Smooth muscle cell (in vitro differentiated cells): ENCODE measurements at regions not wholly inside any gene's neighbourhood (a gene's known extent, or its start where the extent isn't known, plus 50 kb on each side); places are given as distances from the start of the nearest gene placed in this dataset.

Experiments used
- DNase-seq: peaks from one replicate; lab custom pipeline; 2025; ENCODE audit not compliant: unreplicated experiment; lab: John Stamatoyannopoulos, UW
- H2AFZ ChIP-seq: fragments of 200-600 bp; sonication (generic); 2 replicates; pipeline ENCODE4 v1.6.0; 2016; ENCODE audit warnings: antibody characterized with exemption, low read depth, mild to moderate bottlenecking
- H3F3A ChIP-seq: fragments of 200-600 bp; sonication (generic); 2 replicates; pipeline ENCODE4 v1.6.0; 2017; ENCODE audit warnings: antibody characterized with exemption, low read depth
- H3K27ac ChIP-seq: fragments of 200-600 bp; sonication (generic); 2 replicates; pipeline ENCODE4 v1.5.1; 2016; ENCODE audit warnings: low read depth, mild to moderate bottlenecking
- H3K27me3 ChIP-seq: fragments of 200-600 bp; sonication (generic); 2 replicates; pipeline ENCODE4 v1.6.1; 2016; ENCODE audit warnings: low read depth, mild to moderate bottlenecking
- H3K36me3 ChIP-seq: fragments of 200-600 bp; sonication (generic); 2 replicates; pipeline ENCODE4 v1.5.1; 2016; ENCODE audit warnings: low read depth
- H3K4me1 ChIP-seq: fragments of 200-600 bp; sonication (generic); 2 replicates; pipeline ENCODE4 v1.5.1; 2016; ENCODE audit warnings: low read depth
- H3K4me2 ChIP-seq: fragments of 200-600 bp; sonication (generic); 2 replicates; pipeline ENCODE4 v1.6.0; 2016; ENCODE audit warnings: mild to moderate bottlenecking
- H3K4me3 ChIP-seq: fragments of 200-600 bp; sonication (generic); 2 replicates; pipeline ENCODE4 v1.5.1; 2016; ENCODE audit warnings: mild to moderate bottlenecking
- H3K79me2 ChIP-seq: fragments of 200-600 bp; sonication (generic); 2 replicates; pipeline ENCODE4 v1.6.0; 2016; ENCODE audit warnings: low read depth, mild to moderate bottlenecking
- H3K9ac ChIP-seq: fragments of 200-600 bp; sonication (generic); 2 replicates; pipeline ENCODE4 v1.6.0; 2016; ENCODE audit warnings: low read depth
- H3K9me3 ChIP-seq: fragments of 200-600 bp; sonication (generic); replicated peaks from 2 replicates; pipeline ENCODE4 v1.5.1; 2016; ENCODE audit warnings: low read depth
- H4K20me1 ChIP-seq: fragments of 200-600 bp; sonication (generic); 2 replicates; pipeline ENCODE4 v1.6.0; 2016; ENCODE audit warnings: low read depth
- CTCF ChIP-seq: fragments of 200-600 bp; sonication (generic); IDR thresholded peaks from 2 replicates; pipeline ENCODE4 v1.5.1; 2017; ENCODE audit warnings: borderline replicate concordance, mild to moderate bottlenecking, antibody characterized with exemption; ENCODE audit not compliant: insufficient read depth, poor library complexity, severe bottlenecking
- WGBS: methylation state at CpG from one replicate; pipeline ENCODE4 v1.1.7; 2016; ENCODE audit warnings: low lambda C conversion rate; 5-methylcytosine and 5-hydroxymethylcytosine counted together

GRCh38 chr13:39110518-39111097 is 72.4 kb downstream of the NHLRC3 start:
- Histone ChIP-seq H3K4me3 (no peak overlapping the region), H3K79me2 (no peaks in the 10 kb centered on the region), H3K27me3 (no peaks in the 10 kb centered on the region), H3F3A (no peaks in the 10 kb centered on the region), H3K9ac (no peak overlapping the region), H3K4me1 (no peaks in the 10 kb centered on the region), H3K27ac (no peak overlapping the region), H2AFZ (no peak overlapping the region), H4K20me1 (no peaks in the 10 kb centered on the region), H3K9me3 (no peaks in the 10 kb centered on the region), H3K36me3 (no peaks in the 10 kb centered on the region), H3K4me2 (no peak overlapping the region)
- DNase-seq = no peak
- 95% methylated on average over 2 of the region's 2 CpGs for WGBS
- no peak for TF ChIP-seq CTCF

- Histone ChIP-seq H3K4me2 (no peak overlapping the region), H3K79me2 (no peaks in the 10 kb centered on the region), H2AFZ (no peak overlapping the region), H3K27me3 (no peaks in the 10 kb centered on the region), H3K9me3 (no peaks in the 10 kb centered on the region), H3K4me1 (no peaks in the 10 kb centered on the region), H3K9ac (no peak overlapping the region), H3F3A (no peaks in the 10 kb centered on the region), H3K4me3 (no peak overlapping the region), H3K27ac (no peak overlapping the region), H4K20me1 (no peaks in the 10 kb centered on the region), H3K36me3 (no peaks in the 10 kb centered on the region)
- WGBS = 0% methylated on average over 2 of the region's 2 CpGs
- no peak for DNase-seq
- TF ChIP-seq CTCF = no peak
Measured at GRCh38 chr13:39111145-39111544, 72.9 kb downstream of the NHLRC3 start.

GRCh38 chr13:39119422-39119821 is 81.2 kb downstream of the NHLRC3 start:
- no peak overlapping the region for H3K9ac ChIP-seq
- 90% methylated on average over 1 of the region's 1 CpG for WGBS
- H2AFZ ChIP-seq = no peak overlapping the region
- H3K4me3 ChIP-seq = no peak overlapping the region
- no peaks in the 10 kb centered on the region for H3K9me3 ChIP-seq
- H3F3A ChIP-seq = no peaks in the 10 kb centered on the region
- DNase-seq = no peak
- H3K27me3 ChIP-seq = no peaks in the 10 kb centered on the region
- H3K4me2 ChIP-seq = no peak overlapping the region
- no peak for TF ChIP-seq CTCF
- no peaks in the 10 kb centered on the region for H3K36me3 ChIP-seq
- H3K4me1 ChIP-seq = no peaks in the 10 kb centered on the region
- H4K20me1 ChIP-seq = no peaks in the 10 kb centered on the region
- H3K27ac ChIP-seq = no peak overlapping the region
- H3K79me2 ChIP-seq = no peaks in the 10 kb centered on the region

- Histone ChIP-seq H3K27ac (no peak overlapping the region), H3K36me3 (no peaks in the 10 kb centered on the region), H3K4me1 (no peaks in the 10 kb centered on the region), H4K20me1 (no peaks in the 10 kb centered on the region), H3K9ac (no peak overlapping the region), H3K27me3 (no peaks in the 10 kb centered on the region), H3K4me2 (no peak overlapping the region), H3K4me3 (no peak overlapping the region), H2AFZ (no peak overlapping the region), H3K9me3 (no peaks in the 10 kb centered on the region), H3F3A (no peaks in the 10 kb centered on the region), H3K79me2 (no peaks in the 10 kb centered on the region)
- no peak for TF ChIP-seq CTCF
- WGBS = 87% methylated on average over 1 of the region's 1 CpG
- DNase-seq = no peak
Measured at GRCh38 chr13:39123578-39123977, 85.3 kb downstream of the NHLRC3 start.
